ENCODE measurements at regions not wholly inside any gene's neighbourhood (a gene's known extent, or its start where the extent isn't known, plus 50 kb on each side); places are given as distances from the start of the nearest gene placed in this dataset.
A peak's percentile ranks its signal among the peaks of the same experiment; 100 is the strongest.

GRCh38 chr15:69971771-69972170, 125.9 kb downstream of the TLE3 start:
- DNase-seq = no peak

DNA sequence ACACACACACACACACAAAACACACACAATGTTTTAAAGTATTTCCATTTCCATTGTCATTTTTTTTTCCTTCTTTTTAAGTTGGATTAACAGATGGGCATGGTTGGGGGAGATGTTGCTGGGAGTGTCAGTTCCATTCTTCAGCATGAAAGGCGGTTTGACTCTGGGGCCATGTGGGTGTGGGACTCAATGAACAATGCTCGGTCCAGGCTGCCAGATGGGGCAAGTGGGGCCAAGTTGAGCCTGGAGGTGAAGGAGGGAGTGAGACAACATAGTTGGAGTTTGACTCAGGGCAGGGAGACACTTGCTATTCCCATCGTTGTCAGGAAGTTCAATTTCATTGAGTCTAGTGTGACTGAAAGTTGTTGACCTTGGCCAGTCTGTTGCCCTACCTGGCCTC, 125.3 kb downstream of the TLE3 start:
- DNase-seq = no peak

GRCh38 chr15:69973102-69973714, 124.5 kb downstream of the TLE3 start:
- DNase-seq = no peak

DNA sequence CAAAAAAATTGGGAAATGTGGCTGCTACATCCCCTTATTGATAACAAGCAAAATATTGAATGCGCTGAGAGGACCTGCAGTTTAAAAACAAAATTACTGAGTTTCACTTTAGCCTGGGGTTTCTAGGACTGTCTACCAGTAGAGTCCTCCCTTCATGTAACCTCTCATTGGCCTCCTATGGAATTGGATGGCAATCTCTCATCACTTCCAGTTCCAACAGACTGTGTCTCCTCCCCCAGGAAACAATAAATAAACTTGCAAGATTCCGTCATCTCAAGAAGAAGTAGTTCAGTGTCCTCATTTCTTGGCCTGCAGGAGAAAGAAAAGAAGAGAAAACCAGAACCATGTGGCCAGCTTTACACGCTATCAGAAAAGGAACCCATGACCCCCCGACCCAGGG, 123.8 kb downstream of the TLE3 start:
- DNase-seq = no peak

- DNase-seq = no peak
Measured at GRCh38 chr15:69974321-69974720, 123.4 kb downstream of the TLE3 start.

- DNase-seq = no peak
Measured at GRCh38 chr15:69976366-69976994, 121.2 kb downstream of the TLE3 start.

DNA sequence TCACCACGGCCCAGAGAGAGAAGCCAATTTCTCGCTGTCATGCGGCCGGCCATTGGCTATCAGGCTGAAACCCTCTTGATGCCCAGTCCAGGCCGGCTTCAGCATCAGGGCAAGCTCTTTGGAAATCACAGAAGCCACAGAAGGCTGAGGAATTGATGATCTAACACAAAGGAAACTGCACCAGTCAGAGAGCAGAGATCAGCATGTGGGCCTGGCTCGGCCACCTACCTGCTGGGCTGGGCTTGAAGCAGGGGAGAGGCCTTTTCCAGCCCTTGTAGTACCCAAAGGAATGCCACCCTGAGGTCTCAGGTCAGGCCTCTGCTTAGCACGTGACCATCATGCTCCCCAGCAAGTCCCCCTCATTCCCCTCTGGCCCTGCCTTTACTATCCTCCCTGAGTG, 119.1 kb downstream of the TLE3 start:
- DNase-seq = no peak

- peak; percentile 23 for DNase-seq
Measured at GRCh38 chr15:69979262-69979661, 118.5 kb downstream of the TLE3 start.

- no peak for DNase-seq
Measured at GRCh38 chr15:69979783-69980182, 117.9 kb downstream of the TLE3 start.

DNA sequence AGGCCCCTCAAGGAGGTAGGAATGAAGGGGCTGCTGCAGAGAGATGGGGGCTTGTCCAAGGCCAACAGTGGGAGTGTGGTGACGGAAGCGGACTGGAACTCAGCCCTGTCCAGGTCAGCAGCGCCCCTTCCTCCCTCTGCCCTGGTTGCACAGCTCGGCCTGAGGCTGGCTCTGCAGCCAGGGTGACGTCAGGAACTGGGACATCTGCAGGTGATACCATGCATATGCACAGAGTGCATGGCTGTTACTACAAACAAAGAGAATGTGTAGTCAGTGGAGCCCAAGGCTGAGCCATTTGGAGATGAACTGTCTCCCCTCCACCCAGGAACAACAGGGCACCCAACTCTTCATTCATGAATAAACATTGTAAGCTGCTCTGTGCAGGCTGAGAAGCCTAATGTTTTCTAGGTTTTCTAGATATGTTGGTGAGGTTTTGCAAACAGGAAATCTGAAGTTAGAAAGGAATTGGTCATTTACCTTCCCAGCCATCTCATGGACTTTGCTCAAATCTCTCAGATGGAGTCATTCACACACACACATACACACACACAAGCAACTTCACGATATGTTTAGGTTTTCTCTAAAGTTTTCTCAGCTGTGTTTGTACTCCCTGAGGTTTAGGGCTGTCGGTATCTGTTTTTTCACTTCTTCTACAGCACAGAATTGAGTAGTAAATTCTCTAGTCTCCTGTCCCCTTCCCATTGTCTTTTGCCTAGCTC, 117.2 kb downstream of the TLE3 start:
- DNase-seq = peak; percentile 27

- DNase-seq = no peak
Measured at GRCh38 chr15:69982037-69982436, 115.7 kb downstream of the TLE3 start.

DNA sequence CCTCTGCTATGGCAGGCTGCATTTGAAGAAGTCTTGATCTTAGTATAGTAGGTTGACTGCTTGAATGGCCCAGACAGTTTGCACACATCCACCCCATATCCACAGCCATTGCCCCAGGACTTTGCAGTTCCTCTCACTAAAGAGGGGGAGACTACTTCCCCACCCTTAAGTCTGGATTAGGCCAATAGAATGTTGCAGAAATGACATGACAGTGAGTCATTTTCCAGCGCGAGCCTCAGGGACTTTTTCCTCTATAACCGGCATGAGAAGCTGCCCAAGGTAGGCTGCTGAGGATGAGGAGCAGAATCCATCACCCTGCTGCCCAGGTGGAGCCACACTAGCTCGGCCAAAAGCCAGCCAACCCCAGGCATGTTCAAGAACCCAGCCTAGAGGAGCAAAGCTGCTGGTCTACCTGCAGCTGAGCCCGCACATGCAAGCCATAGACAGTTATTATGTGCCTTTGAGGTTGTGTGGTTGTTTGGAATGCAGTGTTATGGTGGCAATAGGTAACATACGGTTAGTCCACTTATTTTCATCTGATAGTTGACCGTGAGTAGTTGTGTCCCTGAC, 113.9 kb downstream of the TLE3 start:
- DNase-seq = no peak

DNA sequence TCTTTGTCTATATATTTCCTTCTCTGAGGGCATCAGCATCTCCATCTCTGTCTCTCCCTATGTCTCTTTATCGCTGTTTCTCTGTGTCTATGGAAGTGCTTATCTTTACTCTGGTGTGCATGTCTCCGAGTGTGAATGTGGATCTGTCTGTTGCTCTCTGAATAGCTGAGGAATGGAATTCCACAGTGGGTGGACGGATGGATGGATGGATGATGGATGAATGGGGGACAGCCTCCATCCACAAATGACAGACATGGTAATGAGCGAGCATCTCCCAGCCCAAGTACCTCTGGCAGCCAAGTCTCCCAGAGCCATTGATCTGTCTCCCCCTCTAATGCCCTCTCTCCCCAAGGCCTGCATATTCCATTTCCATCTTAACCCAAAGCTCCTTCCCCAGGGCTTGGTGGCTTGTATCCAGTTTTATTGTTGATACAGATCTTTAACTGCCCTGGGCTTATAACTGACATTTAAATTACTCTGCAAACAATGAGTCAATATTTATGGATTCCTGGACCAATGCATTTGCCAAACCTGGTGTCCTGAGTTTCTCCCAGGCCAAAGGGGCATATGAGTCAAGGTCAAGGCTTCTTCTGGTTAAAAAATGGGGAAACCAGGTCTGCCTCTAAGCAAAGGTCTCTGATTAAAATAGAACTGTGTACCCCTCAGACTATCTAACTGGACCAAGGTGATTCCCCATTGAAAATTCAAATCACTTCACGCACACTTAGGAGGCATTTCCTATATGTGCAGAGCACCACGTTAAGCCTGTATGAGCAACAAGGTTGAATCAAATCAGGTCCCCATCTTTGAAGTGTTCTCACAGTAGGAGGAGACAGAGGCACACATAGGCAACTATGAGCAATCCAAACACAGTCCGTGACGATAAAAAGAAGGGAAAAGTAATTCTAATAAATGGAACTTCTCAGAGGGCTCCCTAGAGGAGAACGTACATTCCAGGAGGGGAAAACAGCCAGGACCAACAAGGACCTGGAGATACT, 109.9 kb downstream of the TLE3 start:
- DNase-seq = no peak

GRCh38 chr15:69988541-69989225, 109.0 kb downstream of the TLE3 start:
- no peak for DNase-seq

DNA sequence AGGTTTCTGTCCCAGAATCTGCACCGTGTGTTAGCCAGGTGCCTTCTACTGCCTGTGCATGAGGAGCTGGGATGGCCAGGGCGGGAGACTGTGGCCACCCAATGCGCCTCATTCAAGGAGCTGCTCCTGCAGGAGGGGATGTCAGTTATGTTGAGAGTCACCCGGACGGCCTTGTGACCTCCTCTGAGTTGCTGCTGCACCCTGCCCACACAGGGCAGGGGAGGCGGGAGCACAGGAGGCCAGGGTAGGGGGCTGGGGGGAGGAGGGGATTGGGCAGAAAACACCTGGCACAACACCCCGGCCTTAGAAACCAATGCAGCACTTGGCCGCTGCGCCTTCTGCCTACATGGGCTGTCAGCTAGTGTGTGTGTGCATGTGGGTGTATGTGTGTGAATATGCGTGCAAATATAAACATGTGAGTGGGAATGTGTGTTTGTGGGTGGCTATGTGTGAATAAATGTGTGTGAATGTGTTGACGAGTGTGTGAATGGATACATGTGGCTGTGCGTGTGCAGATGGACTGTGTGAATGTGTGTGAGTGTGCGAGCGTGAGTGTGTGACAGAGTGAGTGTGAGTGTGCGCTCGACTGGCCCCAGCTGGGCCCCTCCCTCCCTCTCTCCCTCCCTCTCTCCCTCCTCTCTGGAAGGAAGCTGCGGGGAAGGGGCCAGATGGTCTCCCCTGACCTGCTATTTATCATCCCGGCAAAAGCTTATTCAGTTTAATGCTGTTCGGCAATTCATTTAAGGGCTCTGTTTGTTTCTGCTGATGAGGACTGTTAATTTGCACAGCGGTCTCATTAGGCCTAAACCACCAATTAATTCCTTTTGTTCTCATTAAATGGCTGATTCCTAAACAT, 106.9 kb downstream of the TLE3 start:
- no peak for DNase-seq

- DNase-seq = no peak
Measured at GRCh38 chr15:69991551-69991980, 106.2 kb downstream of the TLE3 start.

DNA sequence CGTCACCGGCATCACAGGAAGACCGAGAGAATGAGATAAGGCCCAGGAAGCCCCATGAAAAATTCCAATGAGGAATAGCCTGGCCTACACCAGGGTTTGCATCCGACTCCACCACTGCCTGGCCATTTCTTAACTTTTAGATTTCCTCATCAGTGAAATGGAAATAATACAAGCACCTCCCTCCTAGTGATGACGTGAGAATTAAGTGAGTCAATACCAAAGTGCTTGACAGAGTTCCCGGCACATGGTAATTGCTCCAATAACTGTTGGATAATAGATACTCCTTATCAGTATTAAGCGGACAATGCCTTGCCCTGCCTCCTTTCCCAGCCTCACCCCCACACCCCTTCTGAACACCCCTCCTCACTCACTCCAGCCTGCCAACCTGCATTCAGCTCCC, 105.4 kb downstream of the TLE3 start:
- DNase-seq = no peak

- no peak for DNase-seq
Measured at GRCh38 chr15:69994429-69995205, 103.1 kb downstream of the TLE3 start.

DNA sequence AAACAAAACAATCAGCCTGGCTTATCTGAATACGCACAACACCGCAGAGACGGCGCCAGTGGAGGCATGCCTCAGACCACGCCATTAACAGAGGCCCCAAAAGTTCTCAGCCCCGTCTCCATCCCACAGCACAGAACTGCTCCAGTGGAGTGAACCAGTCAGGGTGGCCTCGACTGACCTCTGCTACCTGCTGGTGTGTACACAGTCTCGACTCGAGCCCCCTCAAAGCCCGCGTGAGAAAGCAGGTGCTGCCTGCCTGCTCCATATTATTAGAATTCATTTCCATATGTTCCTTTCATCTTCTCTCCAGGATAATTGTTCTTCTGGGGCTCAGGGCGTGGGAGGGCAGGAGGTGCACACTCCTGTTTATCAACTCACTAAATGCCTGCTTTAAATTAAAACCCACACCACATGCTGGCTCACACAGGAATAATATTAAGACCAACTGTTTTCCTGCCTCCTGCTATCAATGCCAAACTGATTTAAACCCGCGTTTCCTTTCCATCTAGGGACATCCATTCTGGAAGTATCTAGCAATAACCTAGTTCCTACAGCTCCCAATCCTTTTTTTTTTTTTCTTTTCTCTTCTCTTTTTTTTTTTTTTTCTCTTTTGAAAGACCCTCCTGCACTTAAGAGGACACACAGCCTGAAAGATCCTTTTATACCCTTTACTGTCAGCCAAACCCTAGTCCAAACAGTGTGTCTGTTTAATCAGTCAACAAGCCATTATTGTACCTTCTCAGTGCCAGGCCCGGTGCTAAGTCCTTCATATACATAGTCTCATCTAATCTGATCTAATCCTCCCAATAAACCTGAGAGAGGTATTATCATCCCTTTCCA, 101.2 kb downstream of the TLE3 start:
- no peak for DNase-seq

- peak; percentile 52 for DNase-seq
Measured at GRCh38 chr15:69997161-69997485, 100.6 kb downstream of the TLE3 start.

All from SHP77 treated with DMSO at 0.1 percent for 48 hours (cell line).